IPS DF 6.9 (cell line): ENCODE measurements at regions not wholly inside any gene's neighbourhood (a gene's known extent, or its start where the extent isn't known, plus 50 kb on each side); places are given as distances from the start of the nearest gene placed in this dataset.

ENCODE experiments used
- DNase-seq: peaks from one replicate; pipeline ENCODE4 v3.0.0-alpha.2; 2013; ENCODE audit warnings: low read depth, low spot score
- H3K27ac ChIP-seq: one replicate; pipeline ENCODE4 v1.5.1; 2013; ENCODE audit warnings: low read length, control low read depth
- H3K27me3 ChIP-seq: 2 replicates; pipeline ENCODE4 v1.6.1; 2013; ENCODE audit warnings: mild to moderate bottlenecking, low read length; ENCODE audit not compliant: control insufficient read depth, insufficient read depth
- H3K36me3 ChIP-seq: 2 replicates; pipeline ENCODE4 v1.6.1; 2013; ENCODE audit warnings: low read length; ENCODE audit not compliant: control insufficient read depth, insufficient read depth
- H3K4me1 ChIP-seq: 2 replicates; pipeline ENCODE4 v1.6.1; 2013; ENCODE audit warnings: low read length; ENCODE audit not compliant: control insufficient read depth, insufficient read depth
- H3K4me3 ChIP-seq: 2 replicates; pipeline ENCODE4 v1.5.1; 2013; ENCODE audit warnings: mild to moderate bottlenecking, low read length
- H3K9me3 ChIP-seq: 2 replicates; pipeline ENCODE4 v1.6.1; 2013; ENCODE audit warnings: low read length, inconsistent platforms; ENCODE audit not compliant: control insufficient read depth, insufficient read depth
- WGBS: extraction: QIAGEN DNeasy Blood & Tissue Kit; methylation state at CpG from one replicate; pipeline ENCODE4 v1.1.7; 2013; ENCODE audit warnings: mixed read lengths, missing lambda C conversion rate; ENCODE audit not compliant: insufficient read length, insufficient coverage; 5-methylcytosine and 5-hydroxymethylcytosine counted together

DNA sequence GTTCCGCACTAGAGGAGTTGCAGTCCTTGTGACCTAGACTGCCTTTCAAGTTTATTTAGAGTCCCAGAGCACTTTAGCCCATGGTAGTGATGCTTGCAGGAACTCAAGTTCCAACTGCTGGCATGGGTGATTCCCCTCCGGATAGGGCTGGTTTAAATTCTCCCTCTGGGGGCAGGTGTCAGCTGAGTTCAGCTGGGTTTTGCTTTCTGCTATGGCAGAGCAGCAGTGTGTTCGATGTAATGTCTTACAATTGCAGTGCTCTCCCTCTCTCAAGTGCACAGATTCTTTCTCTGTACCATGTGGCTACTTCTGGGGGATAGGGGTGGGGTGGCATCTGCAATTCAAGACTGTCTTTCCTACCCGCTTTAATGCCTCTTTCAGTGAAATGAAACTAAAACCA is 164.8 kb upstream of the ZIC3 start:
- no peak overlapping the region for H3K4me3 ChIP-seq
- no CpG with 5 or more reads among the region's 4 CpGs for WGBS
- DNase-seq, result no peak

DNA sequence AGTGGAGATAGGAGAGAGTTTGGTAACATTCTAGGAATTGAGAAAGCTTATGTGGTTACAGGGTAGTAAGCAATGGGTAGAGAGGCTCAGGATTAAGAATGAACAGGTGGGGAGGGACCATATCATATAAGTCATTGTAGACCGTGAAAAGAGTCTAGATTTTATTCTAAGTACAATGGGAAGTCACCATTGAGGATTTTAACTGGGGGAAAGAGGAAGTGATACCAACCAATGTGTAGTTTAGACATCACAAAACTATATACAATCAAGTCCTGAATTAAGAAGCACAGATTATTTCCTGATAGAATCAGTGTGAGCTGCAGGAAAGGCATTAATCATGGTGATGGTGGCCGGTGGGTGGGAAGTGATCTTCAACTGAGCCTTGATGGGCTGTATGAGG is 178.3 kb upstream of the ZIC3 start:
- WGBS, result no CpG with 5 or more reads among the region's 2 CpGs
- Histone ChIP-seq H3K4me1 (no peaks in the 10 kb centered on the region), H3K27ac (no peak overlapping the region), H3K27me3 (no peaks in the 10 kb centered on the region), H3K4me3 (no peak overlapping the region), H3K36me3 (no peaks in the 10 kb centered on the region), H3K9me3 (no peaks in the 10 kb centered on the region)
- no peak for DNase-seq

More for the DNA sequence above, 164.8 kb upstream of the ZIC3 start:
- Histone ChIP-seq H3K27ac (no peak overlapping the region), H3K27me3 (no peaks in the 10 kb centered on the region), H3K9me3 (no peaks in the 10 kb centered on the region), H3K4me1 (no peaks in the 10 kb centered on the region), H3K36me3 (no peaks in the 10 kb centered on the region)

DNA sequence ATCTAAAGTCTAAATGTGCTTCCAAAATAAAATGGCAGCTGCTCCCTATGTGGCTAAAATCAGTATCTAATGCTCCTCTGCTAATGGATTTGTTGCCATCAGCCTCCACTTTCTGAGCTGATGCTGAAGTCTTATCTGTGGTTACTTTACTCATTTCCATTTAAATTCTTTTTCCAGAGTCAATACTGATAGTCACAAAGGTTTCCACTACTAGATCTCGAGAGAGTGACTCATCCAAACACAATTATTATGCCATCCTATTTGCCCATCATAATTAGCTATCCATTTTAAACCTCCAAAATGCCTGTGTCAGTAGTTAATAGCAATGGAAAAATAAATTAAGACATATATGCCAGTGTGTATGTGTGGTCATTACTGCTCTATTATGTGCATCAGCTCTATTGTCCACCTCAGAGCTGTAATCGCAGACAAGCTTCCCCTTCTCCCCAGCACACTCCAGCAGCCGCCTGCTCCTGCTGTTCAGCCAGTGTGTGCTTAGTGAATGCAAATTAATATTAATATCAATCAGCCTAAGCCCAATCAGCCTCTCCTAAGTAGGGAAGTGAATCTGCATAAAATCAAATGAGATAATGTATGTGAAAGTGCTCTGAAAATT is 199.8 kb upstream of the ZIC3 start:
- no peaks in the 10 kb centered on the region for H3K4me1 ChIP-seq
- no peak for DNase-seq
- no peaks in the 10 kb centered on the region for H3K9me3 ChIP-seq
- no peaks in the 10 kb centered on the region for H3K27me3 ChIP-seq
- no peak overlapping the region for H3K4me3 ChIP-seq
- H3K36me3 ChIP-seq, result no peaks in the 10 kb centered on the region
- H3K27ac ChIP-seq, result no peak overlapping the region
- no CpG with 5 or more reads among the region's 3 CpGs for WGBS

DNA sequence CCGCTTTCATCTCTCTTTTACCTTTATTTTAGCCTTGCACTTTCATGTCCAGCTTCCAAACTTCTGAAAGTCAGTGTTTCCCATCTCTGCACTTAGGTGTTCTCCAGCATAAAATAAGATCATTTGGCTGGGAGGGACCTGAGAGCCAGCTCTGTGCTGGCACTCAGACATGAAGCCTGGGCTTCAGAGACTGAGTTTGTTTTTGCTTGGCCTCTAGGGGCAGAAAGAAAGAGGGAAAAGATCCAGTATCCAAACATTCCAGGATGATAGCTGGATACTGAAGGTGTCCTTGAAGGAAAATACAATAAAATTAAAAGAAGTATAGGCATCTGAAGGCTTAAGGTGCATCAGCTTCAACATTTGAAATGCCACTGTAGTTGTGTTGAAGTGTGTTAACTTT is 202.4 kb upstream of the ZIC3 start:
- no peaks in the 10 kb centered on the region for H3K9me3 ChIP-seq
- WGBS, result no CpG with 5 or more reads among the region's 1 CpG
- H3K27me3 ChIP-seq, result no peaks in the 10 kb centered on the region
- H3K27ac ChIP-seq, result no peak overlapping the region
- no peak for DNase-seq
- no peak overlapping the region for H3K4me3 ChIP-seq
- no peaks in the 10 kb centered on the region for H3K36me3 ChIP-seq
- no peaks in the 10 kb centered on the region for H3K4me1 ChIP-seq

DNA sequence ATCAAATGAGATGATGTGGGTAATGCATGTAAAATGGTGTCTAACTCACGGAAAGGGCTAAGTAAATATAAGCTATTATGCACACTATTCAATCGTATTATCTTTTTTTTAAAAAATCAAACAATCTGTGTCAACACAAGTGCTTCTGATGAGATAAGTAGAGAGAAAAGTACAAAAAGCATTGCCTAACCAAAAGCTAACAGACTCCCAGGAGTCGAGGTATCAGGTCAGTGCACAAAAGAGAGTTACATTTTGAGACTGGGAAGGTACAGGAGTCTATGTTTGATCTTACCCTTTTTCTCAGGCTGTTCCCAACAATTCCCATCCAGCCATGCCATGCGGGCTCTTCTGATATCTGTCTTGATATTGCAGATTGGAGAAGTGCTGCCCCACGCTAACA is 203.3 kb upstream of the ZIC3 start:
- Histone ChIP-seq H3K27ac (no peak overlapping the region), H3K36me3 (no peaks in the 10 kb centered on the region), H3K4me3 (no peak overlapping the region), H3K4me1 (no peaks in the 10 kb centered on the region), H3K9me3 (no peaks in the 10 kb centered on the region), H3K27me3 (no peaks in the 10 kb centered on the region)
- no CpG with 5 or more reads among the region's 5 CpGs for WGBS
- DNase-seq, result no peak

DNA sequence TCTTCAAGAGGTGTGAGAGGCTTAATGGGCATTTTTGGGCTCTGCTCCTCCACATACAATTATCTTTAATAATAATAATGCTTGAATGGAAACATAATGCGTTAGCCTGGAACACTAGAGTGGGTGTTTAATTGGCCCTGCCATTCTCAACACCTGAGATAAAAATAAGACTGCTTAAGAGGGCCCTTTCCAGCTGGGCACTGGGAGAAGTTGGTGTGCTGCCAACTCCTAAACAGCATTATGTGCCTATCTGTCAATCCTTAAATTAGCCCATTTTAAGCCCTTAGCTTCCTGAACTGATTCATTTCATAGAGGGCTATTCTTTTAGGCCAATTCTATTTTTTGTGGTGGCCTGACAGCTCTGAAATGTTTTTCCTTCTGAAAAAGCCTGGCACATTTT is 211.1 kb upstream of the ZIC3 start:
- no peaks in the 10 kb centered on the region for H3K36me3 ChIP-seq
- no peaks in the 10 kb centered on the region for H3K9me3 ChIP-seq
- H3K27me3 ChIP-seq, result no peaks in the 10 kb centered on the region
- no peak overlapping the region for H3K27ac ChIP-seq
- H3K4me3 ChIP-seq, result no peak overlapping the region
- DNase-seq, result no peak
- WGBS, result no CpG with 5 or more reads among the region's 1 CpG
- H3K4me1 ChIP-seq, result no peaks in the 10 kb centered on the region

DNA sequence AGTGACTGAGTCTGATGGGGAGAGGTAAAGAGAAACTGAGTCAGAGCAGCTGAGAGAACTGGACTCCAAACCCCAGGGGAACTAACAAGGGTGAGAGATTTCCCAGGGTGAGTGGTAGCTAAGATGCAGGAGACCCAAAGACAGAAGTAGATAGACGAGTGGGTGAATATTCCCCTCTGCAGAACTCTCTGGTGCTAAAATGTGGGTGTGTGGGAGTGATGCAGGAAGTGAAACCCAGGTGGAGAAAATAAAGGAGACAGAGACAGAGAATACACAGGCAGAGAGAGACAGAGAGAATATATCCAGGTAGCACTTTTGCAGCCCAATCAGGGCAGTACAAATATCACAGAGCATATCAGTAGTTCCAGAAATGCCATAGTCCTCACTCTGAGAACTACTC is 212.5 kb upstream of the ZIC3 start:
- Histone ChIP-seq H3K4me1 (no peaks in the 10 kb centered on the region), H3K9me3 (no peaks in the 10 kb centered on the region), H3K27me3 (no peaks in the 10 kb centered on the region), H3K36me3 (no peaks in the 10 kb centered on the region), H3K4me3 (no peak overlapping the region), H3K27ac (no peak overlapping the region)
- no peak for DNase-seq
- no CpG with 5 or more reads among the region's 1 CpG for WGBS

DNA sequence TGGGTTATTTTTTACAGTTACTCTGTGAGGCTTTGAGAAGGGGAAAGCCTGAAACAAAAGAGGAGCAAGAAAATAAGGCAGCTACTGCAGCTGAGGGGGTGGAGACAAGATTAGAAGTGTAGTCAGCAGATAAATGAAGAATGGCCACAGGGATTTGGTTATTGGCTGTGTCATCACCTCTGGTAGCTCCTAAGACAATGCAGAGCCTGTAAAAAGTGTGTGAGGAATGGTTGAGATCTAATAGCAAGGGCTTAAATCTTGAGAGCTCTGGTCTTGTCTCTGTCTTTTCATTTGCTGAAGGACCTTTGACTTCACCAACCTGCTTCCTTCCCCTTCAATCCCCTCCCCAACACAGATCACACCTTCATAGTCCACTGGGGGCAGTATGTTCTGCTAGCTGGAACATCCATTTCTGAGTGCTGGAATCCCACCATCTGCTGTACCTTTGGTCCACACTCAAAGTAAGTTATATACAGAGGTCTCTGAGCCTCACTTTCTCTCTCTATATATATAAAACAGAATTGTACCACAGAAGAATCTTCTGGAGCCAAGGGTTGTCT is 213.7 kb upstream of the ZIC3 start:
- Histone ChIP-seq H3K27ac (no peak overlapping the region), H3K4me3 (no peak overlapping the region), H3K9me3 (no peaks in the 10 kb centered on the region), H3K36me3 (no peaks in the 10 kb centered on the region), H3K4me1 (no peaks in the 10 kb centered on the region), H3K27me3 (no peaks in the 10 kb centered on the region)
- no peak for DNase-seq

DNA sequence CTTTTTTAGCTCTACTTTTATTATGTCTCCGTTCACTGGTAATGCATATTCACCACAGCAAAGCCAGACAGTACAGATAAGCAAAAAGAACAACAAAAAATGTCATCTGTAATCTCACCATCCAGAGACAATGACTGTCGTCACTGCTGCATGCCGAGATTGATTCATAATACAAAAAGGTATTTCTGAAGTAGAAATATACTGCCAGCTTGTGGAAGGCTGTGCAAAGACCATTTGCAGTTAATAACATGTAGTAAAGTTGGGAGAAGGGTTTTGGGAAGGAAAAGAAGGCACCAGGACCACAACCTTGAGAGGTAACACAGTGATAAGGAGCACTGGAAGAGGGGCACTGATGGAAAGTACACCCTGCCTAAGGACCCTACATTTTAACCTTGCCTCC is 223.0 kb upstream of the ZIC3 start:
- no peak overlapping the region for H3K4me3 ChIP-seq
- H3K27ac ChIP-seq, result no peak overlapping the region
- no peaks in the 10 kb centered on the region for H3K4me1 ChIP-seq
- no peak for DNase-seq
- no peaks in the 10 kb centered on the region for H3K9me3 ChIP-seq
- no CpG with 5 or more reads among the region's 3 CpGs for WGBS
- no peaks in the 10 kb centered on the region for H3K27me3 ChIP-seq
- no peaks in the 10 kb centered on the region for H3K36me3 ChIP-seq

DNA sequence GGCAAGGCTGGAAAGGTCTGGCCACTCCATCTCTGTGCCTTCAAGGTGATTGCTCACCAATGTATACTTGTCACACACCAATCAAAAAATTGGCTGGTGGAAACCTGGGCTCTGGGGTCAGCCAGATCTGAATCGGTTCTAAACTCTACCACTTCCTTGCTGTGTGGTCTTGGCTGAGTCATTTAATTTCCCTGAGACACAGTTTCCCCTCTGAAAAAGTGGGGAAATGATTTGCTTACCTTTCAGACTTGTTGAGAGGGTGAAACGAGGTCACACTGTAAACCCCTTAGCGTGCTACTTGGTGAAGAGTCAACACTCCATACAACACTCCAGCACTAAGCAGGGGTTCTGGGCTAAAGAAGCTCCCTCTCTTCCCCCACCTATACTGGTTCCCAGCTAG is 252.3 kb upstream of the ZIC3 start:
- WGBS, result no CpG with 5 or more reads among the region's 3 CpGs
- Histone ChIP-seq H3K4me1 (no peaks in the 10 kb centered on the region), H3K4me3 (no peak overlapping the region), H3K9me3 (no peaks in the 10 kb centered on the region), H3K36me3 (no peaks in the 10 kb centered on the region), H3K27me3 (no peaks in the 10 kb centered on the region), H3K27ac (no peak overlapping the region)
- no peak for DNase-seq

DNA sequence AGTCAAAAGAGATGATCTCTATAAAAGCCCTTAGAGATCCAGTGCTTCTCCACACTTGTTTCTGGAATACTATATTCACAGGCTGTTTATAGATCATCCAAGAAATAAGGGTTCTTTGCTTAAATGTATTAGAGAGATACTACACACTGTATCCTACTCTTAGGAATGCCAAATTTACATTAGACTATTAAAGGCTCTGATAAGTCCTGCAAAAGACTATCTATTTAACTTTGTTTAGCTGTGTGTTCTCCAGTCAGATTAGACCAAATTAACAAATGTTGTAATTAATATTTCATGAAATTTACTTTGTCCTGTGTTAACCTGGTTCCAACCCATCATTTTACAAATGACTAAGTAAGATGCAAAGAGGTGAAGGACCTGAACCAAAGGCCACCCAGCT is 260.5 kb upstream of the ZIC3 start:
- no peak for DNase-seq
- Histone ChIP-seq H3K36me3 (no peaks in the 10 kb centered on the region), H3K9me3 (no peaks in the 10 kb centered on the region; the same call in 1 of the 2 replicates), H3K4me3 (no peak overlapping the region), H3K27me3 (no peaks in the 10 kb centered on the region), H3K4me1 (no peaks in the 10 kb centered on the region), H3K27ac (no peak overlapping the region)
